ENCODE measurements at regions not wholly inside any gene's neighbourhood (a gene's known extent, or its start where the extent isn't known, plus 50 kb on each side); places are given as distances from the start of the nearest gene placed in this dataset.

DNA sequence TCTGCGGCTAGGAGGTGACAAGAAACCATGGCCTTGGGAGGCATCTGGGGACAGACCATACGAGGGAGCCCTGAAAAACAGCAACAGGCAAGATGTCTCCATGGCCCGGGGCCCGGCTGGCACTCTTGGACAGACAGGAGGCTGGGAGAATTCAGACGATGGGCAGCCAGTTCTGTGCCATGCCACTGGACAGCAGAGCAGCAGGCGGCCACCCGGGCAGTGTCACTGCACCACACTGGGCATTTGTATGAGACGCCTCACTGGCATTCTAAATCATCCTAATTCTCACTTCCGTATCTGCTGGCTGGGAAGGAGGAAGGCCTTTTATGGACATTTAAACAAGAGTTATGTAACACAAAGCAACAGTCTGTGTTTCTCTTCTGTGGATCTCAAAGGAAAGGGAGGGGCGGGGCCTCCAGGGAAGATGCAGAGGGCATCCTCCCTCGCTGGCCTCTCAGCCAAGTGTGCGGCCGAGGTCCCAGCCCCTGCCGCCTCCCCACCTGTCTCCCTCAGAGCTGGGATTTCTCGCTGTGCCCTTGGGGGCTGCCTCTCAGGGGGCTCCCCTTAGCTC, 350.3 kb downstream of the SHANK2 start:
- TF ChIP-seq, protein P1, sequence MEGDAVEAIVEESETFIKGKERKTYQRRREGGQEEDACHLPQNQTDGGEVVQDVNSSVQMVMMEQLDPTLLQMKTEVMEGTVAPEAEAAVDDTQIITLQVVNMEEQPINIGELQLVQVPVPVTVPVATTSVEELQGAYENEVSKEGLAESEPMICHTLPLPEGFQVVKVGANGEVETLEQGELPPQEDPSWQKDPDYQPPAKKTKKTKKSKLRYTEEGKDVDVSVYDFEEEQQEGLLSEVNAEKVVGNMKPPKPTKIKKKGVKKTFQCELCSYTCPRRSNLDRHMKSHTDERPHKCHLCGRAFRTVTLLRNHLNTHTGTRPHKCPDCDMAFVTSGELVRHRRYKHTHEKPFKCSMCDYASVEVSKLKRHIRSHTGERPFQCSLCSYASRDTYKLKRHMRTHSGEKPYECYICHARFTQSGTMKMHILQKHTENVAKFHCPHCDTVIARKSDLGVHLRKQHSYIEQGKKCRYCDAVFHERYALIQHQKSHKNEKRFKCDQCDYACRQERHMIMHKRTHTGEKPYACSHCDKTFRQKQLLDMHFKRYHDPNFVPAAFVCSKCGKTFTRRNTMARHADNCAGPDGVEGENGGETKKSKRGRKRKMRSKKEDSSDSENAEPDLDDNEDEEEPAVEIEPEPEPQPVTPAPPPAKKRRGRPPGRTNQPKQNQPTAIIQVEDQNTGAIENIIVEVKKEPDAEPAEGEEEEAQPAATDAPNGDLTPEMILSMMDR (IDR thresholded peaks at IDR 0.05) = no peak
- no peak for TF ChIP-seq POLR2A (IDR thresholded peaks at IDR 0.05)
